ENCODE measurements at regions not wholly inside any gene's neighbourhood (a gene's known extent, or its start where the extent isn't known, plus 50 kb on each side); places are given as distances from the start of the nearest gene placed in this dataset.

- TF ChIP-seq ZNF329 (CRISPR knock-in tag; IDR thresholded peaks at IDR 0.05; ENCODE audit: low read depth) (no peak), PPARG (CRISPR knock-in tag; conservative IDR thresholded peaks at IDR 0.05) (no peak), ZNF737 (CRISPR knock-in tag; IDR thresholded peaks at IDR 0.05; ENCODE audit: borderline replicate concordance) (no peak)
These were observed 76.2 kb upstream of the STXBP5 start (continued) for GRCh38 chr6:147128056-147128455.

GRCh38 chr6:147131532-147132128, 72.6 kb upstream of the STXBP5 start:
- ChIA-PET POLR2A (no interaction called here), CTCF (ENCODE audit: low intra/inter-chr PET ratio, low total read pairs) (no interaction called here)
- Histone ChIP-seq H3K27me3 (ENCODE audit: control insufficient read depth in 1 of 2, insufficient read depth in 2 of 2, low read length in 2 of 2) (no peaks in the 10 kb centered on the region), H3K9me3 (ENCODE audit: low read length) (no peaks in the 10 kb centered on the region), H3K4me1 (ENCODE audit: insufficient read depth, low read length) (no peaks in the 10 kb centered on the region), H3K4me3 (replicated peaks in 1 of 3; ENCODE audit: insufficient read depth in 1 of 3, low read depth in 2 of 3, low read length in 3 of 3) (no peak overlapping the region), H2AFZ (ENCODE audit: low read length) (no peak overlapping the region), H3K9ac (ENCODE audit: insufficient read depth, low read depth, low read length) (no peak overlapping the region), H4K20me1 (ENCODE audit: insufficient read depth, low read length) (no peaks in the 10 kb centered on the region), H3K27ac (ENCODE audit: extremely low read length, insufficient read depth, low read length) (no peak overlapping the region), H3K36me3 (replicated peaks in 1 of 2; ENCODE audit: control insufficient read depth in 1 of 2, insufficient read depth in 2 of 2, low read length in 2 of 2) (no peaks in the 10 kb centered on the region), H3K4me2 (ENCODE audit: low read depth, low read length) (no peak overlapping the region), H3K79me2 (ENCODE audit: insufficient read depth, low read length) (no peaks in the 10 kb centered on the region)
- intact Hi-C loops (cut with micrococcal nuclease; ENCODE audit: unreplicated experiment) (no loop called here), in situ Hi-C loops (cut with HindIII; ENCODE audit: extremely low pct_ligation_motif_present, low pct_unique_long_range_greater_than_20kb) (no loop called here)
- no peak for TF ChIP-seq THRA (CRISPR knock-in tag; IDR thresholded peaks at IDR 0.05; ENCODE audit: borderline replicate concordance)
- no peak for TF ChIP-seq ELF1 (CRISPR knock-in tag; IDR thresholded peaks at IDR 0.05)
- TF ChIP-seq NPAS2 (CRISPR knock-in tag; IDR thresholded peaks at IDR 0.05; ENCODE audit: borderline replicate concordance), result no peak
- TF ChIP-seq, protein P1, sequence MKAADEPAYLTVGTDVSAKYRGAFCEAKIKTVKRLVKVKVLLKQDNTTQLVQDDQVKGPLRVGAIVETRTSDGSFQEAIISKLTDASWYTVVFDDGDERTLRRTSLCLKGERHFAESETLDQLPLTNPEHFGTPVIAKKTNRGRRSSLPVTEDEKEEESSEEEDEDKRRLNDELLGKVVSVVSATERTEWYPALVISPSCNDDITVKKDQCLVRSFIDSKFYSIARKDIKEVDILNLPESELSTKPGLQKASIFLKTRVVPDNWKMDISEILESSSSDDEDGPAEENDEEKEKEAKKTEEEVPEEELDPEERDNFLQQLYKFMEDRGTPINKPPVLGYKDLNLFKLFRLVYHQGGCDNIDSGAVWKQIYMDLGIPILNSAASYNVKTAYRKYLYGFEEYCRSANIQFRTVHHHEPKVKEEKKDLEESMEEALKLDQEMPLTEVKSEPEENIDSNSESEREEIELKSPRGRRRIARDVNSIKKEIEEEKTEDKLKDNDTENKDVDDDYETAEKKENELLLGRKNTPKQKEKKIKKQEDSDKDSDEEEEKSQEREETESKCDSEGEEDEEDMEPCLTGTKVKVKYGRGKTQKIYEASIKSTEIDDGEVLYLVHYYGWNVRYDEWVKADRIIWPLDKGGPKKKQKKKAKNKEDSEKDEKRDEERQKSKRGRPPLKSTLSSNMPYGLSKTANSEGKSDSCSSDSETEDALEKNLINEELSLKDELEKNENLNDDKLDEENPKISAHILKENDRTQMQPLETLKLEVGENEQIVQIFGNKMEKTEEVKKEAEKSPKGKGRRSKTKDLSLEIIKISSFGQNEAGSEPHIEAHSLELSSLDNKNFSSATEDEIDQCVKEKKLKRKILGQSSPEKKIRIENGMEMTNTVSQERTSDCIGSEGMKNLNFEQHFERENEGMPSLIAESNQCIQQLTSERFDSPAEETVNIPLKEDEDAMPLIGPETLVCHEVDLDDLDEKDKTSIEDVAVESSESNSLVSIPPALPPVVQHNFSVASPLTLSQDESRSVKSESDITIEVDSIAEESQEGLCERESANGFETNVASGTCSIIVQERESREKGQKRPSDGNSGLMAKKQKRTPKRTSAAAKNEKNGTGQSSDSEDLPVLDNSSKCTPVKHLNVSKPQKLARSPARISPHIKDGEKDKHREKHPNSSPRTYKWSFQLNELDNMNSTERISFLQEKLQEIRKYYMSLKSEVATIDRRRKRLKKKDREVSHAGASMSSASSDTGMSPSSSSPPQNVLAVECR (CRISPR knock-in tag; IDR thresholded peaks at IDR 0.05; ENCODE audit: borderline replicate concordance), result no peak
- ATAC-seq (no peak), DNase-seq (ENCODE audit: low spot score) (no peak), FAIRE-seq (no peak)
- no TSS peak for BruUV-seq (replicated peaks)
